ENCODE measurements at regions not wholly inside any gene's neighbourhood (a gene's known extent, or its start where the extent isn't known, plus 50 kb on each side); places are given as distances from the start of the nearest gene placed in this dataset.

DNA sequence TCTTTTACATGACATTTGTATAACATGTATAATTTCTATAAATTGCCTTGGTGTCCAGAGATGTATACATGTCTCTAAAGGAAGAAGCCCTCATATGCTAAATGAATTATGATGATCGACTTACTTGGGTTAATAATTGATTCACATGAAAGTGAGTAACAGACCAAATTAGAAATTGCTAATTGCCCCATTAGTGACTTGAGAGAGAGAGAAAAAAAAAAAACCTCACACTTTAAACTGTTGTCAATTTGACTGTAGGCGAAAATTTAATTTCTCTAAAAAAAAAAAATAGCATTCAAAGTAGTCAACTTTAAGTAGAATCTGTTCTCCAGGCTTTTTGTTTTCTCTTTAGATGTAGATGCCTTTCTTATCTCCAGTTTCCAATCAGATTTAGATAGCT is 383.3 kb downstream of the SH2D4B start:
- intact Hi-C loops (cut with micrococcal nuclease; ENCODE audit: unreplicated experiment), result loop anchor here (5.0 to 10.0 kb wide), 2 partner anchors 264 to 539 kb away; no protein-coding TSS in a partner anchor
- H3K36me3 Mint-ChIP-seq (ENCODE audit: insufficient read depth, unreplicated experiment), result no peaks in the 10 kb centered on the region
- BruUV-seq (replicated peaks), result no TSS peak
- H3K27me3 Mint-ChIP-seq (ENCODE audit: unreplicated experiment), result peaks cover 26% of the 10 kb centered on the region
- TF ChIP-seq, protein P1, sequence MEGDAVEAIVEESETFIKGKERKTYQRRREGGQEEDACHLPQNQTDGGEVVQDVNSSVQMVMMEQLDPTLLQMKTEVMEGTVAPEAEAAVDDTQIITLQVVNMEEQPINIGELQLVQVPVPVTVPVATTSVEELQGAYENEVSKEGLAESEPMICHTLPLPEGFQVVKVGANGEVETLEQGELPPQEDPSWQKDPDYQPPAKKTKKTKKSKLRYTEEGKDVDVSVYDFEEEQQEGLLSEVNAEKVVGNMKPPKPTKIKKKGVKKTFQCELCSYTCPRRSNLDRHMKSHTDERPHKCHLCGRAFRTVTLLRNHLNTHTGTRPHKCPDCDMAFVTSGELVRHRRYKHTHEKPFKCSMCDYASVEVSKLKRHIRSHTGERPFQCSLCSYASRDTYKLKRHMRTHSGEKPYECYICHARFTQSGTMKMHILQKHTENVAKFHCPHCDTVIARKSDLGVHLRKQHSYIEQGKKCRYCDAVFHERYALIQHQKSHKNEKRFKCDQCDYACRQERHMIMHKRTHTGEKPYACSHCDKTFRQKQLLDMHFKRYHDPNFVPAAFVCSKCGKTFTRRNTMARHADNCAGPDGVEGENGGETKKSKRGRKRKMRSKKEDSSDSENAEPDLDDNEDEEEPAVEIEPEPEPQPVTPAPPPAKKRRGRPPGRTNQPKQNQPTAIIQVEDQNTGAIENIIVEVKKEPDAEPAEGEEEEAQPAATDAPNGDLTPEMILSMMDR (IDR thresholded peaks at IDR 0.05; ENCODE audit: unreplicated experiment), result no peak
- no peaks in the 10 kb centered on the region for H3K4me1 Mint-ChIP-seq (ENCODE audit: low read depth, unreplicated experiment)
- H3K9me3 Mint-ChIP-seq (ENCODE audit: low read depth, unreplicated experiment), result no peaks in the 10 kb centered on the region
- no peak for DNase-seq
- H3K4me3 Mint-ChIP-seq (ENCODE audit: low read depth, unreplicated experiment), result no peak overlapping the region
- CTCF ChIA-PET, result no interaction called here
- no peak overlapping the region for H3K27ac Mint-ChIP-seq (ENCODE audit: unreplicated experiment)

DNA sequence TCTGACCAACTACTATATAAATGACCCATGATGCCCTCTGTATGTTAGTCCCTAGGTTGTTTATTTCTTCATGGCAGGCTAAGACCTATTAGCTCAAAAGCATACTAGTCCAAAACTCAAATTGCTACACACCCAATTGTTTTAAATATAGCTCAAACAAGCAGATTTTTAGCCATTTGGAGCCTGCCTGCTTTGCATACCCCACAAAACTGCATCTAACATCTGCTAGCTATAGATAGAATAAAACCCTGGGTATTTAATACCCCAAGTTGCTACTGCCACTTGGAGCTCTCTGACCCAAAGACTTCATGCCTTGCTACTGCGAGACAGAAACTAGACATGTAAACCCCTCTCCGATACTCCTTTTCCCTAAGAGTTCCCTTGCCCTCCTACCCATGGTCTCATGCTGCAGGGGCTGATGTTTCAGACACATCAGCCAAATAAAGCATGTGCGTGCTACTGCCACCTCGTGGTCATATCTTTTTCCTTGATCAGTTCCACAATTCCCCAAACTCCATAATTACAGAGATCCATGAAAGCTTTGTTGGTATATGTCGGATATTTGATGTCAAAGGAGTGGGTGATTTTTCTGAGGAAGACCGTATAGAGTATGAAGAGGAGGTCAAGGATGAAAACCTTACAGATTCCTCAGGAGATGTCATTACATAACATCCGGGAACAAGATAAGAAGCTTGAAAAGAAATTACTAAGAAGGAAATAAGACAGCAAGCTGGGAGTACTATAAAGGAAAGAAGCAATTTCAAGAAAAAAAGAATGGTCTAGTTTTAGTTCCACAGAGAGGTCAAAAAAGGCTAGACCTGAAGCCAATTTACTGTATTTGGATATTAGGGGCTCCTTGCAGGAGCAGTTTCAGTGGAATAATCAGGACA is 386.6 kb downstream of the SH2D4B start:
- Mint-ChIP-seq H3K9me3 (ENCODE audit: low read depth, unreplicated experiment) (no peaks in the 10 kb centered on the region), H3K4me3 (ENCODE audit: low read depth, unreplicated experiment) (no peak overlapping the region), H3K4me1 (ENCODE audit: low read depth, unreplicated experiment) (no peaks in the 10 kb centered on the region), H3K27me3 (ENCODE audit: unreplicated experiment) (peaks cover 22% of the 10 kb centered on the region), H3K27ac (ENCODE audit: unreplicated experiment) (no peak overlapping the region), H3K36me3 (ENCODE audit: insufficient read depth, unreplicated experiment) (no peaks in the 10 kb centered on the region)
- intact Hi-C loops (cut with micrococcal nuclease; ENCODE audit: unreplicated experiment), result loop anchor here (1.0 to 10.0 kb wide), 4 partner anchors 225 to 542 kb away; no protein-coding TSS in a partner anchor
- CTCF ChIA-PET, result interaction anchor here (0.6 to 2.2 kb wide), 9 partner anchors 95 to 1585 kb away, joined by 3 to 8 read pairs (median 4); no protein-coding TSS in a partner anchor
- peak; percentile 71 for DNase-seq
- no TSS peak for BruUV-seq (replicated peaks)
- TF ChIP-seq, protein P1 (IDR thresholded peaks at IDR 0.05; ENCODE audit: unreplicated experiment), result peak; percentile 65

DNA sequence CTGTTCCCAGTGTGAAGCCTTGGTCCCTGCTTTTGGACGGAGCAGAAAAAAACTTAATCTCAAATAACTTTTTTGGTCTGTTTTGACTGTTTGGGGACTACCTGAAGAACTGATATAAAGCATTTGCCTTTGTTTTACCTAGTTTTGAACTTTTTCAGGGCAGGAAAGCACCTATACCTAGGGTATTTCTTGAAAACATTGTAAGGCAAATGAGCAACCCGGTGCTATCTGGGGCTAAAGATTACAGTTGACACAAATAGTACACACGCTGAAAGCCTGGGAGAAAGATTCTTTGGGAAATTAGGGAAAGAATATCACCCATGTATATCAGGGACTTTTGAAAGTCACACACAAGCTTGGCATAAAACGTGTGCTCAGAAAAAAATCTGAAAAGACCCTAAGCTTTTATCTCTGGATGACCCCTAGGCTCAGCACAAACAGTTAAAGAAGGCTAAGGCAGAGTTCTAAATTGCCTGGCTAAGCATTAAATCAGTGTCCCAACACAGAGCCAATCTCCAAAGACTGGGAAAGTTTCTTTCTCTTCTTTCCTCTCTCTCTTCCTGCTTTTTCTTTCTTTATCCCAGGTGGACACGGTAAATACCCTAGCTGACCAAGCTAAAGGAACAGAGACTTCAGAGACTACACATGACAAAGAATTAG is 389.8 kb downstream of the SH2D4B start:
- H3K27ac Mint-ChIP-seq (ENCODE audit: unreplicated experiment), result no peak overlapping the region
- H3K4me3 Mint-ChIP-seq (ENCODE audit: low read depth, unreplicated experiment), result no peak overlapping the region
- DNase-seq, result no peak
- H3K4me1 Mint-ChIP-seq (ENCODE audit: low read depth, unreplicated experiment), result no peaks in the 10 kb centered on the region
- CTCF ChIA-PET, result no interaction called here
- intact Hi-C loops (cut with micrococcal nuclease; ENCODE audit: unreplicated experiment), result loop anchor here (5.0 to 10.0 kb wide), 2 partner anchors 70 to 257 kb away; no protein-coding TSS in a partner anchor
- peaks cover 5% of the 10 kb centered on the region for H3K27me3 Mint-ChIP-seq (ENCODE audit: unreplicated experiment)
- BruUV-seq (replicated peaks), result no TSS peak
- TF ChIP-seq, protein P1 (IDR thresholded peaks at IDR 0.05; ENCODE audit: unreplicated experiment), result no peak
- no peaks in the 10 kb centered on the region for H3K9me3 Mint-ChIP-seq (ENCODE audit: low read depth, unreplicated experiment)
- H3K36me3 Mint-ChIP-seq (ENCODE audit: insufficient read depth, unreplicated experiment), result no peaks in the 10 kb centered on the region

DNA sequence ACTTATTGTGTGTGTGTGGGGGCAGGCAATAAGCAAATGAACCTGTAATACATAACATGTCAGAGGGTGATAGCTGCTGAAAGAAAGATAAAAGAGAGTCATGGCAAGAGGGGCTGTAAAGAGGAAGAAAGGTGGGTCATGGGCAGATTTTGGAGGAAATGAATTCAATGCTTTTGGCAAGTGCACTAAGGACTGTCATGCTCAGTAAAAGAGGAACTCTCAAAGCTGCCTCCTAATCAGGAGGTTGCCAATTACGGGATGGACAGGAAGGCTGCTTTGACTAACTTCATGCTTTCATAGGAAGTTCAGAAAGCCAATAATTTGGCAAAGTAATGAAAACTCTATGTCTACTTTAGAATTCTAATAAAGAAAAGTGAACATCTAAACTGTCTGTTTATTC is 401.2 kb downstream of the SH2D4B start:
- H3K4me1 Mint-ChIP-seq (ENCODE audit: low read depth, unreplicated experiment), result no peaks in the 10 kb centered on the region
- BruUV-seq (replicated peaks), result no TSS peak
- no peaks in the 10 kb centered on the region for H3K9me3 Mint-ChIP-seq (ENCODE audit: low read depth, unreplicated experiment)
- TF ChIP-seq, protein P1 (IDR thresholded peaks at IDR 0.05; ENCODE audit: unreplicated experiment), result no peak
- intact Hi-C loops (cut with micrococcal nuclease; ENCODE audit: unreplicated experiment), result no loop called here
- no peaks in the 10 kb centered on the region for H3K36me3 Mint-ChIP-seq (ENCODE audit: insufficient read depth, unreplicated experiment)
- H3K27me3 Mint-ChIP-seq (ENCODE audit: unreplicated experiment), result no peaks in the 10 kb centered on the region
- CTCF ChIA-PET, result no interaction called here
- no peak overlapping the region for H3K4me3 Mint-ChIP-seq (ENCODE audit: low read depth, unreplicated experiment)
- H3K27ac Mint-ChIP-seq (ENCODE audit: unreplicated experiment), result no peak overlapping the region
- no peak for DNase-seq
